Aorta (tissue), 5 donors: ENCODE measurements at regions not wholly inside any gene's neighbourhood (a gene's known extent, or its start where the extent isn't known, plus 50 kb on each side); places are given as distances from the start of the nearest gene placed in this dataset.
"Not testable (repeated sequence)": the region's sequence is repeated elsewhere in the genome, so short reads cannot be mapped to it uniquely, and the experiment has no call there.

ENCODE experiments used
- ATAC-seq: fragments of 200-7000 bp; cut with Tn5 transposase; one replicate; pipeline ENCODE4 v1.9.1; 2022; ENCODE audit warnings: moderate library complexity; ENCODE audit not compliant: low FRiP score
- DNase-seq, 2 donors: peaks; one replicate each; pipeline ENCODE4 v3.0.0-alpha.2; 2020
- H3K27ac ChIP-seq, 2 donors: one replicate each; pipeline ENCODE4 v1.5.1; 2013; ENCODE audit warnings: low read length in 2 of 2, mild to moderate bottlenecking in 2 of 2, moderate library complexity in 2 of 2, control low read depth in 1 of 2, inconsistent platforms in 1 of 2, low read depth in 1 of 2
- H3K27me3 ChIP-seq, 2 donors: one replicate each; pipeline ENCODE4 v1.6.1; 2013; ENCODE audit warnings: control low read depth in 1 of 2, low read length in 1 of 2, mild to moderate bottlenecking in 1 of 2, moderate library complexity in 1 of 2; ENCODE audit not compliant: insufficient read depth in 2 of 2, control insufficient read depth in 1 of 2
- H3K36me3 ChIP-seq, 2 donors: one replicate each; pipeline ENCODE4 v1.6.1; 2013; ENCODE audit warnings: control low read depth in 1 of 2, low read length in 1 of 2, mild to moderate bottlenecking in 1 of 2; ENCODE audit not compliant: insufficient read depth in 2 of 2, control insufficient read depth in 1 of 2
- H3K4me1 ChIP-seq, 2 donors: one replicate each; pipeline ENCODE4 v1.6.1; 2013; ENCODE audit warnings: low read length in 2 of 2, control low read depth in 1 of 2, mild to moderate bottlenecking in 1 of 2, moderate library complexity in 1 of 2; ENCODE audit not compliant: insufficient read depth in 2 of 2, control insufficient read depth in 1 of 2
- H3K4me3 ChIP-seq, 2 donors: one replicate each; pipeline ENCODE4 v1.5.1; 2013; ENCODE audit warnings: low read length in 2 of 2, control low read depth in 1 of 2, mild to moderate bottlenecking in 1 of 2
- H3K9me3 ChIP-seq: one replicate; pipeline ENCODE4 v1.6.1; 2013; ENCODE audit warnings: mild to moderate bottlenecking, low read length; ENCODE audit not compliant: control insufficient read depth
- WGBS, 2 donors: extraction: QIAGEN DNeasy Blood & Tissue Kit; methylation state at CpG; one replicate each; pipeline ENCODE4 v1.1.7; 2013; 5-methylcytosine and 5-hydroxymethylcytosine counted together
- intact Hi-C, 2 donors: fragments of 100-400 bp; cut with DNase I; formaldehyde crosslinking; loops; one replicate each; pipeline versions ENCODE4 v1.14.2 to v1.15.0; 2022
- donor health status: healthy with polysubstance abuse.
- donor health status: Bipolar disorder and iron deficiency.
- donor health status: DM: no; HTN: no; CAD: no.
- donor health status: DM: no; HTN: no; CAD: no.
- donor health status: DM: yes; HTN: yes; CAD: no.

DNA sequence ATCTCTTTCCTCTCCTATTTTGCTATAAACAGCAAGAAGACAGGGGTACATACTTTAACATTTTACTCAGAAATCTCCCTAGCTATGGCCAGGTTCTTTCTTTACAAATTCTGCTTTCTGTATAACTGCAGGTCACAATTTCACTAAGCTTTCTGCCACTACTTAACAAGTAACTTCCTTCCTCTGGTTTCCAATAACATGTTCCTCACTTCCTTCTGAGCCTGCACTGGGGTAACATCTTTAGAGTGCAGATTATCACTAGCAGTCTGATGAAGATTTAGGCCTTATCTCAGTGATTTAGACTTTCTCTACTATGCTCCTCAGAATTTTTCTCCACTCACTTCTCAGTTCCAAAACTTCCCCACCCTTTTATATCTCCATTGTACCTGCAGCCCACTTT is 1930.5 kb upstream of the AGA start:
- H3K4me3 ChIP-seq, result no peak overlapping the region
- no peaks in the 10 kb centered on the region for H3K27me3 ChIP-seq
- intact Hi-C loops, result no loop called here
- H3K27ac ChIP-seq, result no peak overlapping the region
- ATAC-seq, result no peak
- no peaks in the 10 kb centered on the region for H3K9me3 ChIP-seq
- H3K4me1 ChIP-seq, result no peaks in the 10 kb centered on the region
- H3K36me3 ChIP-seq, result no peaks in the 10 kb centered on the region
- no peak for DNase-seq

DNA sequence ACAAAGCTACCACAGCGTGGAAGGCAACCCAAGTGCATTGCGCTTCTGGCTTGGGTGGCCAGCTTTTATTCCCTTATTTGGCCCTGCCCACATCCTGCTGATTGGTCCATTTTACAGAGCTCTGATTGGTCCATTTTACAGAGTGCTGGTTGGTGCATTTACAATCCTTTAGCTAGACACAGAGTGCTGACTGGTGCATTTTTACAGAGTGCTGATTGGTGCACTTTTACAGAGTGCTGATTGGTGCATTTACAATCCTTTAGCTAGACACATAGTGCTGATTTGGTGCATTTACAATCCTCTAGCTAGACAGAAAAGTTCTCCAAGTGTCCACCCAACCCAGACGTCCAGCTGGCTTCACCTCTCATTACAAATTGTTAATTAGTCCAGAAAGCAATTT is 1936.6 kb upstream of the AGA start:
- DNase-seq, H3K9me3 ChIP-seq, H3K36me3 ChIP-seq, H3K27me3 ChIP-seq, H3K4me3 ChIP-seq, ATAC-seq, intact Hi-C loops, H3K4me1 ChIP-seq, H3K27ac ChIP-seq: not testable (repeated sequence)
- WGBS, 2 donors, result 92 to 97% methylated on average over 3 of the region's 3 CpGs

DNA sequence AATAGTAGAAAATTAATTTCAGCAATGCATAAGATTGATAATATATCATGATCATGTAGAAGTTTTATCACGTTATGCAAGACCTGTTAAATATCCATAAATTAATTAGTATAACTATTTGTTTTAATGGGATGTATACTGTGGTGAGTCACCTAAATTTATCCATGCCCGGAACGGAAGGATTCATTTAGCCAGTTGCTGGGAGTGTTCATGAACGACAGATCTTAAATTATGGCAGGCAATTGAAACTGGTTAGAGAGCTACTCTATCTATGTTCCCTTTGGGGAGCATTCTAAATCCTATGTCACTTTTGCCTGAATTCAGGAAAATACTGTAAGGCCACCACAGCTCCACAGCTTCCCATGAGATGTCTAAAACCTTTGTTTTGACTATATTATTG is 1950.5 kb upstream of the AGA start:
- ATAC-seq (no peak), DNase-seq (no peak)
- Histone ChIP-seq H3K4me3 (no peak overlapping the region), H3K9me3 (no peaks in the 10 kb centered on the region), H3K4me1 (no peaks in the 10 kb centered on the region), H3K27me3 (no peaks in the 10 kb centered on the region), H3K27ac (no peak overlapping the region), H3K36me3 (no peaks in the 10 kb centered on the region)
- intact Hi-C loops, result no loop called here
- 88 to 90% methylated on average over 4 of the region's 4 CpGs for WGBS, 2 donors

DNA sequence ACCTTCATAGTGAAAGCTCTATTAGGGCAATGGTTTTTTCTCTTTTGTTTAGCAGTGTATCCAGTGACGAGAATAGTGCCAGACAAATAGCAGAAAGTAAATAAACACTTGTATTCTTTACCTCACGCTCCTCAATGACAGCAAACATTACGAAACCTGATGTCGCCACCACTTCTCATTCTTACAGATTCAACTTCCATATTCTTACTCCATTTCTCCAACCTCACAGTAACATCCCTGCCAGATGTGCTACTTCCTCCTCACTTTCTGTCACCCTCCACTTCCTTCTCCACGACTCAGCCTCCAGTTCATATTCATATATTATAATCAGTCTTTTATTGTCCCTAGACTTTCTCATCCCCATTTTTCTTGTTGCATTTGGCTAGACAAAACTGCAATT is 1956.2 kb upstream of the AGA start:
- no peak for DNase-seq
- H3K9me3 ChIP-seq, result no peaks in the 10 kb centered on the region
- no peak overlapping the region for H3K4me3 ChIP-seq
- no peak overlapping the region for H3K27ac ChIP-seq
- ATAC-seq, result no peak
- WGBS, 2 donors, result 80 to 88% methylated on average over 5 of the region's 5 CpGs
- H3K4me1 ChIP-seq, result no peaks in the 10 kb centered on the region
- H3K27me3 ChIP-seq, result no peaks in the 10 kb centered on the region
- no peaks in the 10 kb centered on the region for H3K36me3 ChIP-seq
- intact Hi-C loops, result no loop called here

DNA sequence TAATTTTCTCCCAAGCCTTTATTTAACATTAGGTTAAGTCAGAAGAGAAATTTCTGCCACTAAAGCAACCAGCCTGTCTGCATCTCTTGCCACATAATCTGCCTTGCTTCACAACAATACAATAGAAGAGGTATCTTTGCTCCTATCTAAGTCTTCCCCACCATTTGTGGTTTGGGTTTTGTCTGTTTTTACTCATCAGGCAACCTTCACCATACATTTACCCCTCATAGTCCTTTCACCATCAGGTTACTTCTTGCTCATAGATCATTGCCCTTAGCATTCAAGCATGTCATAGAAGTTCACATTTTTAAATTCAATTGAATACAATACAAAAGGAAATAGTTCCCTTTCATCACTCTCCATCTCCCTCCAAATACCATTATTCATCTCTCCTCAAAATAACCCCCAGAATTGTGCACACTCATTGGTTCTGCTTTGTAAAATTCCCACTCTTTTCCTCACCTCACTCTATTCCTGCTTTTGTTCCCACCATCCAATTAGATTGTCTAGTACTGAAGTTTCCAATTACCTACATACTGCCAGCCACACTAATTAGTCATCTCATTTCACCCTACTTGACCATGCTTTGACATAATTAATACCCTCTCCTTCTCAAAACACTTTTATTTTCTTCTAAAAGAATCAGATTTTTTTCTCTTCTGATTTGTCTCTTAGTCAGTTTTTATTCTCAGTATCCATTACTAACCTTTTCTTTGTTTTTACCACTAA is 1957.0 kb upstream of the AGA start:
- DNase-seq (no peak), ATAC-seq (no peak)
- no peaks in the 10 kb centered on the region for H3K27me3 ChIP-seq
- H3K27ac ChIP-seq, result no peak overlapping the region
- no peaks in the 10 kb centered on the region for H3K4me1 ChIP-seq
- no peaks in the 10 kb centered on the region for H3K36me3 ChIP-seq
- no peak overlapping the region for H3K4me3 ChIP-seq
- intact Hi-C loops, result no loop called here
- H3K9me3 ChIP-seq, result no peaks in the 10 kb centered on the region

DNA sequence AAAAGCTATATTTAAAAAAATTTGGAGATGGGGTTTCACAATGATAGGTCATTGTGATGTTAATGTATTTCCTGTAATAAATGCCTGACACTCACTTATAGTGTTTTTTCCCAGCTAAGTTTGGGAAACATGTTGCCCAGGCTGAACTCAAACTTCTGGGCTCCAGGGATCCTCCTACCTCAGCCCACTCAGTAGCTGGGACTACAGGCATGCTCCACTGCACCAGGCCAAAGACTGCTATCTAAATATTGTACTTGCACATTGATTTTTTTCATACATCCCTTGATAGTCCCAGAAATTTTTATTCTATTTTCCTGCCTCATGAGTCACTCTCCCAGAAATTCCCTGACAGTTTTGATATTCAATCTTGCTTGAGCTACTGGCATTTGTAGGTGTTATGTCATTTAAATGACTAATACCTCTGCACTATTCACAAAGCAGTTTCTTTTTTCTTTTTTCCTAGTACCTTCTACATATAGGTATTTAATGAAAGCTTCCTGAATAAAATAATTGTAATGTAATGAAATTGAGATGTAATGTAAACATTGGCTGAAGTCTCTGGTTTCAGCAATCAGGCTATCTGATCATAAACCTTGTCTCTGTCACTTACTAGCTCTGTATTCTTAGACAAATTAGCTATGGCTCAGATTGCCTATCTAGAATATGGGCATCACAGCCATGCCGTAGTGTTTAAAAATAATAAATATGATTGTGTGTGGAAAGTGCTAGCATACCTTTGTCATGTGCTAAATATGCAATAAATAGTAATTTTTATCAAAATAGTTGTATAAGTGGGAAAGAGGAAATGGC is 1973.0 kb upstream of the AGA start:
- no peak overlapping the region for H3K4me3 ChIP-seq
- no peaks in the 10 kb centered on the region for H3K36me3 ChIP-seq
- H3K4me1 ChIP-seq, result peaks cover 0 to 3% of the 10 kb centered on the region in 2 donors
- intact Hi-C loops, result no loop called here
- ATAC-seq (no peak), DNase-seq (no peak)
- no peaks in the 10 kb centered on the region for H3K27me3 ChIP-seq
- no peak overlapping the region for H3K27ac ChIP-seq
- WGBS, 2 donors, result 3 to 7% methylated on average over 1 of the region's 1 CpG
- no peaks in the 10 kb centered on the region for H3K9me3 ChIP-seq

GRCh38 chr4:179415847-179416223 is 1973.6 kb upstream of the AGA start:
- Histone ChIP-seq H3K27me3 (no peaks in the 10 kb centered on the region), H3K27ac (no peak overlapping the region), H3K9me3 (no peaks in the 10 kb centered on the region), H3K36me3 (no peaks in the 10 kb centered on the region), H3K4me1 (peaks cover 0 to 3% of the 10 kb centered on the region in 2 donors), H3K4me3 (no peak overlapping the region)
- DNase-seq (no peak), ATAC-seq (no peak)
- WGBS, 2 donors, result 83 to 87% methylated on average over 1 of the region's 1 CpG
- intact Hi-C loops, result no loop called here

DNA sequence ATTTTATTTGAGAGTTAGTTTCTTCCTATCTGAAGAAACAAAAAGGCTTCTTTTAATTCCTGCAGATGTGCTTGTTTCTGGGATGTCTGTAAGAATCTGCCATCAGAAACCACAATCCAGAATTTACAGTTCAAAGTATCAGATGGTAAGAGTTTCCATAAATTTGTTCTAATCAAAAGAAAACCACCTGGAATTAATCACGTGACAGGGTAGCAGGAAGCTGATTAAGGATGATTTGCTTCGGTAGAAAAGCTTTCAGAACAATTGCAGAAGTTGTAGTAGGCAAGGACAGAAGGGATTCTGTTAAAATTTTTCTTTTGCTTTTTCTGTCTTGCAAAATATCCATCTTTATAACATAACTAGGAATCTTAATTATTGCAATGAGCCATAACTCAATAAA is 1975.1 kb upstream of the AGA start:
- Histone ChIP-seq H3K27ac (no peak overlapping the region), H3K4me1 (peaks cover 0 to 3% of the 10 kb centered on the region in 2 donors), H3K9me3 (no peaks in the 10 kb centered on the region), H3K4me3 (no peak overlapping the region), H3K27me3 (no peaks in the 10 kb centered on the region), H3K36me3 (no peaks in the 10 kb centered on the region)
- intact Hi-C loops, result no loop called here
- DNase-seq, result no peak
- ATAC-seq, result no peak
- WGBS, 2 donors, result 75 to 79% methylated on average over 2 of the region's 2 CpGs

DNA sequence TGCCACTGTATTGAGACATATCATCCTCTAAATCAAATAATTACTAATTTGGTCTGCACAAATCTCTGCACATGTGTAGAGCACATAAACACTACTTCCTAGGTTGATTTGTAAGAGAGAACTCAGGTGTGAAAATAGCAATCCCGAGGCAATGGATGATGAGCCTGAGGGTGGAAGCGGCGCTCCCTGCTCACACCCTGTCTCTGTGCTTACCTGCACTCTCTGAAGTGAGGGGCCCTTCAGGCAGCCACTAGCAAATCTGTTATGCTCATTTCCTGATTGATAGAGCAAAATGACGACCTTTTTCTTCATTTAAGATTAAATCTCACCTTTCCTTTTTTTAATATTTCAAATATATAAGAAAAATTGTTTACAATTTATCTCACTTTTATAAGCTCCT is 1995.7 kb upstream of the AGA start:
- Histone ChIP-seq H3K4me1 (no peaks in the 10 kb centered on the region), H3K36me3 (no peaks in the 10 kb centered on the region), H3K27ac (no peak overlapping the region), H3K9me3 (no peaks in the 10 kb centered on the region), H3K4me3 (no peak overlapping the region), H3K27me3 (no peaks in the 10 kb centered on the region)
- 81 to 88% methylated on average over 4 of the region's 4 CpGs for WGBS, 2 donors
- DNase-seq (no peak), ATAC-seq (no peak)
- intact Hi-C loops, result no loop called here
